ENCODE measurements at regions not wholly inside any gene's neighbourhood (a gene's known extent, or its start where the extent isn't known, plus 50 kb on each side); places are given as distances from the start of the nearest gene placed in this dataset.

DNA sequence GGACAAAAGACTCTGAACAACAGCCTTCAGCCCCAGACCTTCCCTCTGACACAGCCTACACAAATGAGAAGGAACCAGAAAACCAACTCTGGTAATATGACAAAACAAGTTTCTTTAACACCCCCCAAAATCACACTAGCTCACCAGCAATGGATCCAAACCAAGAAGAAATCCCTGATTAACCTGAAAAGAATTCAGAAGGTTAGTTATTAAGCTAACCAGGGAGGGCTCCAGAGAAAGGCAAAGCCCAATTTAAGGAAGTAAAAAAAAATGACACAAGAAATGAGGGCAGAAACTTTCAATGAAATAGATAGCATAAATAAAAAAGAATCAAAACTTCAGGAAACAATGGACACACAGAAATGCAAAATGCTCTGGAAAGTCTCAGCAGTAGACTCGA lies 224.0 kb downstream of the TRIML1 start:
- no peak for FAIRE-seq
- intact Hi-C loops (cut with DNase I) = no loop called here
- H3K4me3 ChIP-seq (ENCODE audit: low read length in 3 of 3) = no peak overlapping the region

DNA sequence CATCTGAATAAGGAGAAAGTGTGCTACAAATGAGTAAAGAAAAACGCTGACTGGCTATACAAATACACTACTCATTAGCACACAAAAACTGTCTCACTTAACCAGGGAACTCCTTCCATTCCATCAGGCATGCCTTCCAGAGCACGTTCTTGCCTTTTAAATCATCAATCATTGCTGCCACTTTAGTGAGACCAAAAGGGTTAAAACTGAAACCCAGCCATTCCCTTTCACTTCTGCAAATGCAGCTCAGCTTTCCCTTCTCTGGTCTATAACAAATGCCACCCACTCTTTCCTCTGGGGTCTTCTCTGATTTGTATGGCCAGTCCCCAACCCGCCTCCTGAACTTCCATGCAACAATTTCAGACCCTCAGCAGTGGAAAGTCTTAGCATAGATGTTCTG lies 231.5 kb downstream of the TRIML1 start:
- Histone ChIP-seq H3K9ac (ENCODE audit: low read length in 3 of 3) (no peak overlapping the region), H3K4me1 (ENCODE audit: control insufficient read depth in 2 of 3, insufficient read depth in 2 of 3, low read depth in 1 of 3, low read length in 3 of 3) (no peaks in the 10 kb centered on the region), H3K9me3 (ENCODE audit: control insufficient read depth in 2 of 3, insufficient read depth in 1 of 3, low read length in 3 of 3) (no peaks in the 10 kb centered on the region), H3K36me3 (ENCODE audit: control insufficient read depth in 2 of 3, insufficient read depth in 3 of 3, low read length in 3 of 3) (no peaks in the 10 kb centered on the region), H3K27ac (ENCODE audit: low read depth in 2 of 2, low read length in 2 of 2) (no peak overlapping the region), H3K27me3 (ENCODE audit: control insufficient read depth, insufficient read depth, low read length) (no peaks in the 10 kb centered on the region), H3K4me3 (ENCODE audit: low read length in 3 of 3) (no peak overlapping the region)
- no peak for DNase-seq
- TF ChIP-seq, protein P1, sequence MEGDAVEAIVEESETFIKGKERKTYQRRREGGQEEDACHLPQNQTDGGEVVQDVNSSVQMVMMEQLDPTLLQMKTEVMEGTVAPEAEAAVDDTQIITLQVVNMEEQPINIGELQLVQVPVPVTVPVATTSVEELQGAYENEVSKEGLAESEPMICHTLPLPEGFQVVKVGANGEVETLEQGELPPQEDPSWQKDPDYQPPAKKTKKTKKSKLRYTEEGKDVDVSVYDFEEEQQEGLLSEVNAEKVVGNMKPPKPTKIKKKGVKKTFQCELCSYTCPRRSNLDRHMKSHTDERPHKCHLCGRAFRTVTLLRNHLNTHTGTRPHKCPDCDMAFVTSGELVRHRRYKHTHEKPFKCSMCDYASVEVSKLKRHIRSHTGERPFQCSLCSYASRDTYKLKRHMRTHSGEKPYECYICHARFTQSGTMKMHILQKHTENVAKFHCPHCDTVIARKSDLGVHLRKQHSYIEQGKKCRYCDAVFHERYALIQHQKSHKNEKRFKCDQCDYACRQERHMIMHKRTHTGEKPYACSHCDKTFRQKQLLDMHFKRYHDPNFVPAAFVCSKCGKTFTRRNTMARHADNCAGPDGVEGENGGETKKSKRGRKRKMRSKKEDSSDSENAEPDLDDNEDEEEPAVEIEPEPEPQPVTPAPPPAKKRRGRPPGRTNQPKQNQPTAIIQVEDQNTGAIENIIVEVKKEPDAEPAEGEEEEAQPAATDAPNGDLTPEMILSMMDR (IDR thresholded peaks at IDR 0.05; ENCODE audit: borderline replicate concordance, extremely low read depth, insufficient read depth) = no peak
- no peak for FAIRE-seq
- intact Hi-C loops (cut with DNase I) = no loop called here

More for the DNA sequence above, 224.0 kb downstream of the TRIML1 start:
- Histone ChIP-seq H3K27me3 (ENCODE audit: control insufficient read depth, insufficient read depth, low read length) (no peaks in the 10 kb centered on the region), H3K27ac (ENCODE audit: low read depth in 2 of 2, low read length in 2 of 2) (no peak overlapping the region), H3K4me1 (ENCODE audit: control insufficient read depth in 2 of 3, insufficient read depth in 2 of 3, low read depth in 1 of 3, low read length in 3 of 3) (no peaks in the 10 kb centered on the region), H3K9ac (ENCODE audit: low read length in 3 of 3) (no peak overlapping the region), H3K36me3 (ENCODE audit: control insufficient read depth in 2 of 3, insufficient read depth in 3 of 3, low read length in 3 of 3) (no peaks in the 10 kb centered on the region), H3K9me3 (ENCODE audit: control insufficient read depth in 2 of 3, insufficient read depth in 1 of 3, low read length in 3 of 3) (peaks cover 0 to 4% (median 0%) of the 10 kb centered on the region in 3 donors)
- no peak for DNase-seq
- TF ChIP-seq, protein P1 (IDR thresholded peaks at IDR 0.05; ENCODE audit: borderline replicate concordance, extremely low read depth, insufficient read depth) = no peak

DNA sequence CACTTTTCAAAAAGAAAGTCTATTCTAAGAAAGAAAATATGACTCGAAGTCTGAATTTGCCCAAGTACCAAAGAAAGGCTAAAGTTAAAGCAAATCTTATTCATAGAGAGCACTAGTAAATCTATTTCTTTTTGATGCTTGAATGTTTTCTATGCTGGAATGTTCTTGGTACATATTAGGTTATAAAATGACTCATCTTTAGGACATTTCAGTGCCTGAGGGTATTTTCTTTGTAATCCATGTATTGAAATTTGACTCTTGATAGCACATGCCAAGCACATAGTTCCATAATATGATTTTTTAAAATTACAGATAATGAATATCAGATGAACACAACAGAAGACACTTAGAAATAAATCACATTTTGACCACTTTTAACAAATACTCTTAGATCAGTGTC lies 232.8 kb downstream of the TRIML1 start:
- intact Hi-C loops (cut with DNase I) = no loop called here
- Histone ChIP-seq H3K4me3 (ENCODE audit: low read length in 3 of 3) (no peak overlapping the region), H3K9ac (ENCODE audit: low read length in 3 of 3) (no peak overlapping the region), H3K36me3 (ENCODE audit: control insufficient read depth in 2 of 3, insufficient read depth in 3 of 3, low read length in 3 of 3) (no peaks in the 10 kb centered on the region), H3K27me3 (ENCODE audit: control insufficient read depth, insufficient read depth, low read length) (no peaks in the 10 kb centered on the region), H3K4me1 (ENCODE audit: control insufficient read depth in 2 of 3, insufficient read depth in 2 of 3, low read depth in 1 of 3, low read length in 3 of 3) (no peaks in the 10 kb centered on the region), H3K9me3 (ENCODE audit: control insufficient read depth in 2 of 3, insufficient read depth in 1 of 3, low read length in 3 of 3) (peaks cover 0 to 3% (median 0%) of the 10 kb centered on the region in 3 donors), H3K27ac (ENCODE audit: low read depth in 2 of 2, low read length in 2 of 2) (no peak overlapping the region)
- TF ChIP-seq, protein P1 (IDR thresholded peaks at IDR 0.05; ENCODE audit: borderline replicate concordance, extremely low read depth, insufficient read depth) = no peak
- DNase-seq = no peak
- FAIRE-seq = no peak

DNA sequence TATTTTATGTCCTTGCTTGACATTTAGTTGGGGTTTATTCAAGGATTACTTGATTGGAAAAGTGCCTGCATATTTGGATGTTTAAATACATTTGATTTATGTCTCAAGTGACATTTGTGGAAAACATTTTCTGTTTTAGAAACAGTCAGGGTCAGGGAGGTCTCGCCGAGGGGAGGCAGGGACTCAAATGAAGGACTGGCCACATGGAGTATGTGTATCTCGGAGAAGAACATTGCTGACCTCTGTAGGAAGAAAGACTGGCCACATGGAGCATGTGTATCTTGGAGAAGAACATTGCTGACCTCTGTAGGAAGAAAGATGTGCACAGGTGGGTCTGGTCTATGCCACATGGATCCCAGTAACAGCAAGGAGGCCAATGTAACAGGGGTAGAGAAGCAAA lies 233.6 kb downstream of the TRIML1 start:
- Histone ChIP-seq H3K9me3 (ENCODE audit: control insufficient read depth in 2 of 3, insufficient read depth in 1 of 3, low read length in 3 of 3) (peaks cover 0 to 3% (median 0%) of the 10 kb centered on the region in 3 donors), H3K4me3 (ENCODE audit: low read length in 3 of 3) (no peak overlapping the region), H3K36me3 (ENCODE audit: control insufficient read depth in 2 of 3, insufficient read depth in 3 of 3, low read length in 3 of 3) (no peaks in the 10 kb centered on the region), H3K27ac (ENCODE audit: low read depth in 2 of 2, low read length in 2 of 2) (no peak overlapping the region), H3K9ac (ENCODE audit: low read length in 3 of 3) (no peak overlapping the region), H3K27me3 (ENCODE audit: control insufficient read depth, insufficient read depth, low read length) (no peaks in the 10 kb centered on the region), H3K4me1 (ENCODE audit: control insufficient read depth in 2 of 3, insufficient read depth in 2 of 3, low read depth in 1 of 3, low read length in 3 of 3) (no peaks in the 10 kb centered on the region)
- FAIRE-seq (no peak), DNase-seq (peak in 2 of 5 donors; percentile 26 to 62)
- intact Hi-C loops (cut with DNase I) = no loop called here
- TF ChIP-seq, protein P1 (IDR thresholded peaks at IDR 0.05; ENCODE audit: borderline replicate concordance, extremely low read depth, insufficient read depth) = peak; percentile 19
